Neuronal stem cell (in vitro differentiated cells): ENCODE measurements at regions not wholly inside any gene's neighbourhood (a gene's known extent, or its start where the extent isn't known, plus 50 kb on each side); places are given as distances from the start of the nearest gene placed in this dataset.

Experiments used
- DNase-seq: peaks from one replicate; pipeline ENCODE4 v3.0.0-alpha.2; 2013; ENCODE audit warnings: low spot score
- H2AFZ ChIP-seq: one replicate; pipeline ENCODE4 v1.6.1; 2013; ENCODE audit warnings: mild to moderate bottlenecking, low read length, inconsistent platforms
- H2AK5ac ChIP-seq: 2 replicates; pipeline ENCODE4 v1.6.1; 2013; ENCODE audit warnings: low read depth, mild to moderate bottlenecking, inconsistent platforms, low read length, moderate library complexity, mixed read lengths
- H2BK120ac ChIP-seq: 2 replicates; pipeline ENCODE4 v1.6.1; 2013; ENCODE audit warnings: low read depth, mild to moderate bottlenecking, inconsistent platforms, low read length, moderate library complexity, mixed read lengths
- H2BK12ac ChIP-seq: one replicate; pipeline ENCODE4 v1.6.1; 2013; ENCODE audit warnings: low read length, inconsistent platforms
- H2BK15ac ChIP-seq: 2 replicates; pipeline ENCODE4 v1.6.1; 2013; ENCODE audit warnings: mild to moderate bottlenecking, low read length, inconsistent platforms, mixed read lengths
- H2BK5ac ChIP-seq: one replicate; pipeline ENCODE4 v1.6.1; 2013; ENCODE audit warnings: inconsistent platforms, mild to moderate bottlenecking, low read length, moderate library complexity
- H3K14ac ChIP-seq: one replicate; pipeline ENCODE4 v1.6.1; 2013; ENCODE audit warnings: low read length, inconsistent platforms
- H3K18ac ChIP-seq: 2 replicates; pipeline ENCODE4 v1.6.1; 2013; ENCODE audit warnings: low read length, inconsistent platforms
- H3K23ac ChIP-seq: 2 replicates; pipeline ENCODE4 v1.6.1; 2013; ENCODE audit warnings: low read depth, mild to moderate bottlenecking, mixed read lengths, low read length, inconsistent platforms; ENCODE audit not compliant: poor library complexity
- H3K27ac ChIP-seq: replicated peaks from 3 replicates; pipeline ENCODE4 v1.5.1; 2013; ENCODE audit warnings: low read length, inconsistent platforms
- H3K27me3 ChIP-seq, 3 experiments: 2 replicates each; pipeline ENCODE4 v1.6.1; 2013; ENCODE audit warnings: low read length in 3 of 3, mild to moderate bottlenecking in 2 of 3, inconsistent platforms in 1 of 3, low read depth in 1 of 3, mixed read lengths in 1 of 3, moderate library complexity in 1 of 3; ENCODE audit not compliant: control insufficient read depth in 3 of 3, insufficient read depth in 3 of 3
- H3K36me3 ChIP-seq, 2 donors: replicated peaks in 1 of 2; 2 replicates each; pipeline ENCODE4 v1.6.1; 2013; ENCODE audit warnings: low read length in 2 of 2; ENCODE audit not compliant: control insufficient read depth in 2 of 2, insufficient read depth in 2 of 2
- H3K4ac ChIP-seq: 2 replicates; pipeline ENCODE4 v1.6.1; 2013; ENCODE audit warnings: inconsistent platforms, mild to moderate bottlenecking, low read length, moderate library complexity
- H3K4me1 ChIP-seq, 2 donors: 1 replicate in 1 of 2; 2 replicates in 1 of 2; pipeline ENCODE4 v1.6.1; 2013; ENCODE audit warnings: low read length in 2 of 2, low read depth in 1 of 2; ENCODE audit not compliant: control insufficient read depth in 2 of 2, insufficient read depth in 1 of 2
- H3K4me2 ChIP-seq: one replicate; pipeline ENCODE4 v1.6.1; 2013; ENCODE audit warnings: mild to moderate bottlenecking, low read length, inconsistent platforms; ENCODE audit not compliant: insufficient read depth, poor library complexity, severe bottlenecking
- H3K4me3 ChIP-seq, 2 donors: 2 replicates each; pipeline ENCODE4 v1.5.1; 2013; ENCODE audit warnings: low read length in 2 of 2, mild to moderate bottlenecking in 2 of 2, inconsistent platforms in 1 of 2, moderate library complexity in 1 of 2
- H3K79me1 ChIP-seq: one replicate; pipeline ENCODE4 v1.6.1; 2013; ENCODE audit warnings: low read depth, mild to moderate bottlenecking, inconsistent platforms, low read length, moderate library complexity
- H3K9ac ChIP-seq: one replicate; pipeline ENCODE4 v1.6.1; 2013; ENCODE audit warnings: mild to moderate bottlenecking, low read depth, low read length, inconsistent platforms; ENCODE audit not compliant: poor library complexity
- H3K9me3 ChIP-seq, 2 donors: replicated peaks in 1 of 2; 2 replicates each; pipeline versions ENCODE3 to v1.6.1; 2013; ENCODE audit warnings: low read length in 2 of 2, mild to moderate bottlenecking in 2 of 2, inconsistent platforms in 1 of 2, low read depth in 1 of 2, mixed read lengths in 1 of 2, moderate library complexity in 1 of 2; ENCODE audit not compliant: control insufficient read depth in 2 of 2, insufficient read depth in 1 of 2
- H4K8ac ChIP-seq: one replicate; pipeline ENCODE4 v1.6.1; 2013; ENCODE audit warnings: low read depth, mild to moderate bottlenecking, inconsistent platforms, low read length, moderate library complexity
- H4K91ac ChIP-seq: one replicate; pipeline ENCODE4 v1.6.1; 2013; ENCODE audit warnings: low read length, low read depth, mild to moderate bottlenecking, inconsistent platforms; ENCODE audit not compliant: poor library complexity
- WGBS, 2 donors: extraction: QIAGEN DNeasy Blood & Tissue Kit; methylation state at CpG; one replicate each; pipeline ENCODE4 v1.1.7; 2013; ENCODE audit warnings: missing lambda C conversion rate in 2 of 2, mixed read lengths in 1 of 2; ENCODE audit not compliant: insufficient read length in 2 of 2, insufficient replicate concordance in 1 of 2; ENCODE audit errors: extremely low coverage in 2 of 2; 5-methylcytosine and 5-hydroxymethylcytosine counted together

- no peak overlapping the region for H2BK5ac ChIP-seq
- no peak overlapping the region for H4K91ac ChIP-seq
- no peak overlapping the region for H3K4me3 ChIP-seq
- no peaks in the 10 kb centered on the region for H3K79me1 ChIP-seq
- H3K27me3 ChIP-seq: no peaks in the 10 kb centered on the region
- no peak overlapping the region for H3K14ac ChIP-seq
- H2BK15ac ChIP-seq: no peak overlapping the region
- H2AK5ac ChIP-seq: no peak overlapping the region
- H3K27ac ChIP-seq: no peak overlapping the region
- H3K4me2 ChIP-seq: no peak overlapping the region
- no peak overlapping the region for H3K4ac ChIP-seq
- H3K9ac ChIP-seq: no peak overlapping the region
- H2BK12ac ChIP-seq: no peak overlapping the region
- H2BK120ac ChIP-seq: no peak overlapping the region
- H3K9me3 ChIP-seq: peaks cover 0 to 3% of the 10 kb centered on the region in 2 donors
- H3K18ac ChIP-seq: no peak overlapping the region
- DNase-seq: no peak
- H3K4me1 ChIP-seq: no peaks in the 10 kb centered on the region
- H3K23ac ChIP-seq: no peak overlapping the region
- no peak overlapping the region for H2AFZ ChIP-seq
- no peak overlapping the region for H4K8ac ChIP-seq
- no peaks in the 10 kb centered on the region for H3K36me3 ChIP-seq
These were observed 164.6 kb upstream of the KCND2 start for GRCh38 chr7:120108376-120108775.

GRCh38 chr7:120110169-120110568 is 162.8 kb upstream of the KCND2 start:
- no peak overlapping the region for H3K23ac ChIP-seq
- no peak overlapping the region for H2BK12ac ChIP-seq
- H3K4me2 ChIP-seq: no peak overlapping the region
- H3K18ac ChIP-seq: no peak overlapping the region
- no peaks in the 10 kb centered on the region for H3K27me3 ChIP-seq
- no peak overlapping the region for H2AFZ ChIP-seq
- H3K4me3 ChIP-seq: no peak overlapping the region
- H3K14ac ChIP-seq: no peak overlapping the region
- no peak for DNase-seq
- H4K91ac ChIP-seq: no peak overlapping the region
- no peak overlapping the region for H2AK5ac ChIP-seq
- no peaks in the 10 kb centered on the region for H3K4me1 ChIP-seq
- H2BK120ac ChIP-seq: no peak overlapping the region
- no peak overlapping the region for H4K8ac ChIP-seq
- no peaks in the 10 kb centered on the region for H3K36me3 ChIP-seq
- H3K27ac ChIP-seq: no peak overlapping the region
- no CpG with 5 or more reads among the region's 8 CpGs for WGBS, 2 donors
- H3K4ac ChIP-seq: no peak overlapping the region
- no peaks in the 10 kb centered on the region for H3K79me1 ChIP-seq
- H2BK5ac ChIP-seq: no peak overlapping the region
- no peak overlapping the region for H3K9ac ChIP-seq
- H3K9me3 ChIP-seq: peaks cover 0 to 3% of the 10 kb centered on the region in 2 donors
- H2BK15ac ChIP-seq: no peak overlapping the region

- WGBS, 2 donors: no CpG with 5 or more reads among the region's 5 CpGs
- Histone ChIP-seq H2AFZ (no peak overlapping the region), H3K4ac (no peak overlapping the region), H2BK5ac (no peak overlapping the region), H3K14ac (no peak overlapping the region), H3K4me1 (no peaks in the 10 kb centered on the region), H3K27me3 (no peaks in the 10 kb centered on the region), H3K4me2 (no peak overlapping the region), H3K9me3 (peaks cover 1 to 3% of the 10 kb centered on the region in 2 donors), H3K79me1 (no peaks in the 10 kb centered on the region), H3K4me3 (no peak overlapping the region), H2BK120ac (no peak overlapping the region), H2AK5ac (no peak overlapping the region), H3K27ac (no peak overlapping the region), H4K91ac (no peak overlapping the region), H3K9ac (no peak overlapping the region), H4K8ac (no peak overlapping the region), H3K18ac (no peak overlapping the region), H3K23ac (no peak overlapping the region), H2BK12ac (no peak overlapping the region), H3K36me3 (no peaks in the 10 kb centered on the region), H2BK15ac (no peak overlapping the region)
- DNase-seq: no peak
These were observed 158.3 kb upstream of the KCND2 start for GRCh38 chr7:120114626-120115025.

GRCh38 chr7:120123528-120123927 is 149.4 kb upstream of the KCND2 start:
- no peak for DNase-seq

More at GRCh38 chr7:120123528-120123927, 149.4 kb upstream of the KCND2 start:
- no CpG with 5 or more reads among the region's 1 CpG for WGBS, 2 donors
- Histone ChIP-seq H2BK15ac (no peak overlapping the region), H3K9ac (no peak overlapping the region), H3K36me3 (no peaks in the 10 kb centered on the region), H3K4me2 (no peak overlapping the region), H3K4me1 (no peaks in the 10 kb centered on the region), H3K79me1 (no peaks in the 10 kb centered on the region), H3K23ac (no peak overlapping the region), H3K4ac (no peak overlapping the region), H3K27me3 (no peaks in the 10 kb centered on the region), H3K18ac (no peak overlapping the region), H4K91ac (no peak overlapping the region), H3K14ac (no peak overlapping the region), H3K9me3 (no peaks in the 10 kb centered on the region), H2BK12ac (no peak overlapping the region), H3K27ac (no peak overlapping the region), H2BK5ac (no peak overlapping the region), H4K8ac (no peak overlapping the region), H2AK5ac (no peak overlapping the region), H3K4me3 (no peak overlapping the region), H2BK120ac (no peak overlapping the region), H2AFZ (no peak overlapping the region)
